ENCODE measurements at regions not wholly inside any gene's neighbourhood (a gene's known extent, or its start where the extent isn't known, plus 50 kb on each side); places are given as distances from the start of the nearest gene placed in this dataset.

DNA sequence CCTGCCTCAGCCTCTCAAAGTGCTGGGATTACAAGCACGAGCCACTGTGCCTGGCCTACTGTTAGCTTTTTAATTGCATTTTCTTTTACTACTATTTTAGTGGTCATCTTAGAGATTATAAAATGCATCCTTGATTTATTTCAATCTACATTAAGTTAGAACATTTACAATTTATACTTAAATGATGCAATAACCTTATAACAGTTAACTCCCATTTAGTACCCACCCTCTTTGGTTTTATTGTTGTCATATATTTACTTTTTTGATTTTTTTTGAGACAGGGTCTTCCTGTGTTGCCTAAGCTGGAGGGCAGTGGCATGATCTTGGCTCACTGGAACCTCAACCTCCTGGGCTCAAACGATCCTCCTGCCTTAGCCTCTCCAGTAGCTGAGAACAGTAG, 77.3 kb downstream of the PPCDC start:
- 89 to 97% (median 94%) methylated on average over 2 of the region's 2 CpGs for WGBS, 4 donors
- Histone ChIP-seq H3K4me1 (replicated peaks in 1 of 2) (peaks cover 0 to 9% of the 10 kb centered on the region in 2 donors), H3K27me3 (no peaks in the 10 kb centered on the region), H3K36me3 (replicated peaks in 1 of 2) (no peaks in the 10 kb centered on the region), H3K9me3 (replicated peaks in 1 of 3) (no peaks in the 10 kb centered on the region), H3K4me3 (no peak overlapping the region), H3K27ac (no peak overlapping the region)
- intact Hi-C loops (cut with DNase I), result no loop called here
- no peak for TF ChIP-seq POLR2A (IDR thresholded peaks at IDR 0.05)
- no peak for TF ChIP-seq CTCF (IDR thresholded peaks at IDR 0.05)
- DNase-seq, result no peak

DNA sequence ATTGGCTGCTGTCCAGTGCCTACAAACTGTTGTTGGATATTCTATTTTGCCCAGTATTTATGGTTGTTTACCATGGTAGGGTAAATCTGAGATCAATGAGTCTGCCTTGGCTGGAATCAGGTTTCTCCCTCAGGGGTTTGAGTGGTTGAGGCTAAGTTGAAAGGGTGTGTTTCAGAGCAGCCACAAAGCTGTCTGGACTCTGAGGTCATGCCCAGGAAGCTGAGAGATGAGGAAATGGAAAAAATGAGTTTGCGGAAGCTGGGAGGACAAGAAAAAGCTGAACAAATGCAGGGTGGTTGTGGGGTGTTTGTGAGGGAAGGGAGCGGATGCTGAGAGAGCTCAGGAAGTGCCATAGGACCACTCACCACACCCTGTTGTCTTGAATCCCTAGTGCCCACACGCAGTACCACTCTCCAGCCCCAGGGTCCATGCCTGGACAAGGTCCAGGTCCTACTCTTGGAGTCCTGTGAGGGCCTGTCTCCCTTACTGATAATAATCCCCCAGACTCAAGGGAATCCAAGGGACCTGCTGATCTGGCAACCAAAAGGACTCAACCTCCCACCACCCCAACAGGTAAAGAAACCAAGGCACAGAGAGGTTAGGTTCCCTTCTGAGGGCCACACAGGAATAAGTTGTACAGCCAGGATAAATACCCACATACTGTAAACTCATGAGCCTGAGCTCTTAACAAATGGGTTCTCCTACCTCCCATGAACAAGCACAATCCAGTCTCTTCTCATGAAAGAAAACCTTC, 81.6 kb downstream of the PPCDC start:
- intact Hi-C loops (cut with DNase I), result no loop called here
- Histone ChIP-seq H3K9me3 (replicated peaks in 1 of 3) (no peaks in the 10 kb centered on the region), H3K4me1 (replicated peaks in 1 of 2) (peaks cover 5 to 18% of the 10 kb centered on the region in 2 donors), H3K36me3 (replicated peaks in 1 of 2) (no peaks in the 10 kb centered on the region), H3K27ac (peak overlapping the region in 2 of 5 donors; percentile 8 to 73), H3K27me3 (no peaks in the 10 kb centered on the region), H3K4me3 (no peak overlapping the region)
- DNase-seq, result peak in 5 of 7 donors; percentile 49 to 65 (median 59)
- no peak for TF ChIP-seq POLR2A (IDR thresholded peaks at IDR 0.05)
- TF ChIP-seq CTCF (IDR thresholded peaks at IDR 0.05), result peak in 2 of 6 experiments; percentile 4 to 17
- WGBS, 4 donors, result 63 to 80% (median 74%) methylated on average over 3 of the region's 3 CpGs

DNA sequence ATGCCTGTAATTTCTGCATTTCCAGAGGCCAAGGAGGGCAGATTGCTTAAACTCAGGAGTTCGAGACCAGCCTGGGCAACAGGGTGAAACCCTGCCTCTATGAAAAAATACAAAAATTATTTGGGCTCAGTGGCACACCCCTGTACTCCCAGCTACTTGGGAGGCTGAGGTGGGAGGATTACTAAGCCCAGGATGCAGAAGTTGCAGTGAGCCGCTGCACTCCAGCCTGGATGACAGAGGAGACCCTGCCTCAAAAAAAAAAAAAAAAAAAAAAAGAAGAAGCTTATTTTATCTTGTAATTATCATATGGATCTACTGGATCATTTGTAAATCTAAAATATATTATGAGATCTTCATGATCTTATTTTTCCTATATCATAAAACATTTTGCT, 84.1 kb downstream of the PPCDC start:
- Histone ChIP-seq H3K27ac (no peak overlapping the region), H3K27me3 (no peaks in the 10 kb centered on the region), H3K36me3 (replicated peaks in 1 of 2) (no peaks in the 10 kb centered on the region), H3K4me1 (replicated peaks in 1 of 2) (peaks cover 5 to 21% of the 10 kb centered on the region in 2 donors), H3K9me3 (replicated peaks in 1 of 3) (no peaks in the 10 kb centered on the region), H3K4me3 (no peak overlapping the region)
- TF ChIP-seq CTCF (IDR thresholded peaks at IDR 0.05) (no peak), POLR2A (IDR thresholded peaks at IDR 0.05) (no peak)
- 79 to 96% (median 83%) methylated on average over 2 of the region's 2 CpGs for WGBS, 4 donors
- no peak for DNase-seq
- intact Hi-C loops (cut with DNase I), result no loop called here

DNA sequence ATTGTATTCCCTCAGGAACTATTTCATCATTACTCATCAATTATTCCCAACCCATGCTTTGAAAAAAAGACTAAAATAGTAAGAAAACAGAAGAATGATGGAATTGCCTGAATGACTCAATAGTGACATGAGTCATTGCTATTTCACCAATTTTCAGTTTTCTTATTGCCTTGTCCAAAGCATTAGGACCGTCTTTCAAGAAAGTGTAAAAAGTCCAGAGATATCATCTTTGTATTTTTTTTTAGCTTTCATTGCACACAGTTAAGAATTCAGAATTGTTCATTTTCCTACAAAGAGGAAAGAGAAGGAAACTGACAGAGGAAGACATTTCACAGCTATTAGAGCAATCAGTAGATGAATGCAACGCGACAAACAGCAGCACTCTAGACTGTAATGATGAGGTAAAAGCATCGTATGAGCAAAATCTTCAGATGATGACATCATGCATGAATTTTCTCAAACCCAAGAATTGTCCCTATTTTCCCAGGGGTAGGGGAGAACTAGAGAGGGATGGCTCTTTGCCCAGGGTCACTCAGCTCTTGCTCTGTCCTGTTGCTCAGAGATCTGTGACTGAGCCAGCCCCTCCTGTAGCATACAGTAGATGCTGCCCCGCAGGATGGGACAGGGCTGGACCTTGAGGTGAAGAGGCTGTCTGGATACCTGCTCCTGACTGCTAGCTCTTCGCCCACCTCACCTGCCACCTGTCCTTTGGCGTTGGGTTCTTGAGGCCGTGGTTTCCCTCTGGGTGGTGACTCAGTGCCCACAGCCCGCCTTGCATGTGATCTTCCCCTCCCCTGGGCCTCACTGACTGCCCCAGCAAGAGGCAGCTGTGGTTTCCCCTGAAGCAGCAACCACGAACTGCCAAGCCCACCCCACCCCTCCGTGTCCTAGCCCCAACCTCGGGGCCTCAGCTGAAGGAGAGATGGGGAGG, 84.8 kb downstream of the PPCDC start:
- H3K4me1 ChIP-seq (replicated peaks in 1 of 2), result peaks cover 5 to 21% of the 10 kb centered on the region in 2 donors
- no peak overlapping the region for H3K4me3 ChIP-seq
- TF ChIP-seq POLR2A (IDR thresholded peaks at IDR 0.05) (no peak), CTCF (IDR thresholded peaks at IDR 0.05) (no peak)
- peak overlapping the region in 3 of 5 donors; percentile 8 to 63 (median 33) for H3K27ac ChIP-seq
- intact Hi-C loops (cut with DNase I), result no loop called here
- H3K27me3 ChIP-seq, result no peaks in the 10 kb centered on the region
- no peaks in the 10 kb centered on the region for H3K36me3 ChIP-seq (replicated peaks in 1 of 2)
- peak in 6 of 7 donors; percentile 46 to 81 (median 56) for DNase-seq
- no peaks in the 10 kb centered on the region for H3K9me3 ChIP-seq (replicated peaks in 1 of 3)
- WGBS, 4 donors, result 55 to 87% (median 62%) methylated on average over 6 to 12 of the region's 12 CpGs
